Tibial artery (tissue), 4 donors: ENCODE measurements at regions not wholly inside any gene's neighbourhood (a gene's known extent, or its start where the extent isn't known, plus 50 kb on each side); places are given as distances from the start of the nearest gene placed in this dataset.

Source experiments
- DNase-seq, 2 donors: peaks; one replicate each; pipeline ENCODE4 v3.0.0-alpha.2; 2019
- H3K27ac ChIP-seq, 2 donors: fragments of 200-600 bp; sonication (generic) in 1 of 2; 1 replicate in 1 of 2; 2 replicates in 1 of 2; pipeline ENCODE4 v1.5.1; 2018 to 2019; ENCODE audit warnings: mild to moderate bottlenecking in 1 of 2
- H3K27me3 ChIP-seq, 2 donors: fragments of 200-600 bp; sonication (generic) in 1 of 2; one replicate each; pipeline versions ENCODE4 v1.5.1 to v1.6.0; 2016 to 2019
- H3K36me3 ChIP-seq, 3 donors: fragments of 200-600 bp; sonication (generic) in 2 of 3; one replicate each; pipeline ENCODE4 v1.5.1; 2016 to 2019; ENCODE audit warnings: mild to moderate bottlenecking in 2 of 3
- H3K4me1 ChIP-seq, 4 donors: fragments of 200-600 bp; sonication (generic) in 2 of 4; 1 replicate in 3 of 4; 2 replicates in 1 of 4; pipeline ENCODE4 v1.5.1; 2016 to 2019
- H3K4me3 ChIP-seq, 2 donors: fragments of 200-600 bp; sonication (generic) in 1 of 2; 1 replicate in 1 of 2; 2 replicates in 1 of 2; pipeline ENCODE4 v1.5.1; 2018 to 2019; ENCODE audit warnings: mild to moderate bottlenecking in 2 of 2
- H3K9me3 ChIP-seq, 3 donors: fragments of 200-600 bp; sonication (generic) in 1 of 3; one replicate each; pipeline ENCODE4 v1.5.1; 2016 to 2019
- intact Hi-C: fragments of 100-400 bp; cut with DNase I; formaldehyde crosslinking; loops from one replicate; pipeline ENCODE4 v1.15.0; 2023; ENCODE audit warnings: low total_unique reads
- TF ChIP-seq, protein P1 (sequence below), 2 experiments: fragments of 200-600 bp in 1 of 2; fragments of 450-650 bp in 1 of 2; IDR thresholded peaks; one replicate each; pipeline ENCODE4 v1.5.1; 2017 to 2019; ENCODE audit warnings: antibody characterized with exemption in 2 of 2, mild to moderate bottlenecking in 1 of 2, moderate library complexity in 1 of 2

DNA sequence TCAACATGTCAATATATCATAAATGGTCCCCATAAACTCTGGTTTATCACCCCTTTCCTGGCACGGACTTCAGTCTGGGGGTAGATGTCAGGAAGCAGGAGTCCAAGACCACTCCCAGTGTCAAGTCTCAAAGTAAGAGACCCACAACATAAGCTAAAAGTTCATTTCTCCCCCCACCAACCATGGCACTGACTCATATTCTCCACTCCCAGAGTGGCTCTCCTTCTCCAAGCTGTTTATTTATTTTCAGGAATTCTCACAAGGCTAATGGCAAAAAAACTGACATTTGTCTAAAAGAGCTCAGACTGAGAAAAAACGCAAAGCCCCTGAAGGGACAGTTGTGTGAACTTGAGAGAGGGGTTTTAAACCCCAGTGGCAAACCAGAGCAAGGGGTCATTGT, 217.0 kb downstream of the RAB28 start:
- intact Hi-C loops, result no loop called here
- H3K36me3 ChIP-seq, result no peaks in the 10 kb centered on the region
- H3K4me3 ChIP-seq, result no peak overlapping the region
- TF ChIP-seq, protein P1, sequence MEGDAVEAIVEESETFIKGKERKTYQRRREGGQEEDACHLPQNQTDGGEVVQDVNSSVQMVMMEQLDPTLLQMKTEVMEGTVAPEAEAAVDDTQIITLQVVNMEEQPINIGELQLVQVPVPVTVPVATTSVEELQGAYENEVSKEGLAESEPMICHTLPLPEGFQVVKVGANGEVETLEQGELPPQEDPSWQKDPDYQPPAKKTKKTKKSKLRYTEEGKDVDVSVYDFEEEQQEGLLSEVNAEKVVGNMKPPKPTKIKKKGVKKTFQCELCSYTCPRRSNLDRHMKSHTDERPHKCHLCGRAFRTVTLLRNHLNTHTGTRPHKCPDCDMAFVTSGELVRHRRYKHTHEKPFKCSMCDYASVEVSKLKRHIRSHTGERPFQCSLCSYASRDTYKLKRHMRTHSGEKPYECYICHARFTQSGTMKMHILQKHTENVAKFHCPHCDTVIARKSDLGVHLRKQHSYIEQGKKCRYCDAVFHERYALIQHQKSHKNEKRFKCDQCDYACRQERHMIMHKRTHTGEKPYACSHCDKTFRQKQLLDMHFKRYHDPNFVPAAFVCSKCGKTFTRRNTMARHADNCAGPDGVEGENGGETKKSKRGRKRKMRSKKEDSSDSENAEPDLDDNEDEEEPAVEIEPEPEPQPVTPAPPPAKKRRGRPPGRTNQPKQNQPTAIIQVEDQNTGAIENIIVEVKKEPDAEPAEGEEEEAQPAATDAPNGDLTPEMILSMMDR (IDR thresholded peaks at IDR 0.05), result no peak
- no peaks in the 10 kb centered on the region for H3K27me3 ChIP-seq
- peaks cover 0 to 11% (median 0%) of the 10 kb centered on the region in 3 donors for H3K9me3 ChIP-seq
- no peak overlapping the region for H3K27ac ChIP-seq
- no peaks in the 10 kb centered on the region for H3K4me1 ChIP-seq
- DNase-seq, result no peak

DNA sequence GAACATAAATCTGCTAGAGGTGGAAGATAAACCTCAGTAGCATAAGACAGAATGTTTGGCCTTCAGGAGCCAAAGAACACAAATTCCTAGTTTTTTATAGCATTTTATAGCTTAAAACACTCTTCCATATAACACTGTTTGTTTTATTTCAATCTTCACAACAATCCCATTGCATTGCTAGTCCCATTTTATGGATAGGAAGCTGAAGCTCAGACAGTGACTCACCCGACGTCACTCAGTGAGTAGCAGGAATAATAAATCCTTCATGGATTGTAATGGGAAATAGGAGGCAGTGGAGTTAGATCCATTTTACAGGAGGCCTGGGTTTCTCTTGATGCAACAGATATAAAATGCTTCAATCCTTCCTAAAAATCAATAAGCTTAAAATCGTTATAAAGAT, 217.5 kb downstream of the RAB28 start:
- no peaks in the 10 kb centered on the region for H3K27me3 ChIP-seq
- no peak overlapping the region for H3K27ac ChIP-seq
- intact Hi-C loops, result no loop called here
- no peak for DNase-seq
- H3K36me3 ChIP-seq, result no peaks in the 10 kb centered on the region
- H3K4me3 ChIP-seq, result no peak overlapping the region
- peaks cover 0 to 7% (median 0%) of the 10 kb centered on the region in 3 donors for H3K9me3 ChIP-seq
- TF ChIP-seq, protein P1 (IDR thresholded peaks at IDR 0.05), result no peak
- H3K4me1 ChIP-seq, result no peaks in the 10 kb centered on the region

DNA sequence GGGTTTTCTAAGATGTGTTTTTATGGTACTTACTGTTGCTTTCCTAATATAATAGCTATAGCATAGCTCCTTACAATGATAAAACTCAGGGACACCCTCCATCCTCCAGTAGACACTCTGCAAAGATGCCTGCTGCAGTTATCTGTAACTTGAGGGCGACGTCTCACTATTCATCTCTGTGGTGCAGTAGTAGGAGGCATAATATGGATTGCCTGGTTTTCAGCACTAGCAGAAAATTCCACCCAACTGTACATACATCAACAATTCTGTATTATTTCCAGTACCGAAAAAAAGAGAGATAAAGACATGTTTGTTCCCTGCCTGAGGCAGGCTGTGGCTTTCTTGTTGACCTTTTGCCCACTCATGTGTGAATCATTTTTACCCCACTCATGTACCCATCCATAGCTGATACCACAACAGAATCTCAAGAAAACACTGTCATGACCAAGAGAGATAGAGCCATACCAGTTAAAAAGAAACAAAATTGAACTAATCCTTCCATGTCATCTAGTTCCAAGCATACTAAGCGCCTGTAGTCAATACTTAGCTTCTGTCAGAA, 220.1 kb downstream of the RAB28 start:
- H3K27ac ChIP-seq, result no peak overlapping the region
- H3K4me3 ChIP-seq, result no peak overlapping the region
- intact Hi-C loops, result loop anchor here (5.0 kb wide), 1 partner anchor 1058 kb away; no protein-coding TSS in a partner anchor
- no peaks in the 10 kb centered on the region for H3K4me1 ChIP-seq
- TF ChIP-seq, protein P1 (IDR thresholded peaks at IDR 0.05), result no peak
- H3K27me3 ChIP-seq, result no peaks in the 10 kb centered on the region
- no peaks in the 10 kb centered on the region for H3K9me3 ChIP-seq
- no peaks in the 10 kb centered on the region for H3K36me3 ChIP-seq
- DNase-seq, result no peak

DNA sequence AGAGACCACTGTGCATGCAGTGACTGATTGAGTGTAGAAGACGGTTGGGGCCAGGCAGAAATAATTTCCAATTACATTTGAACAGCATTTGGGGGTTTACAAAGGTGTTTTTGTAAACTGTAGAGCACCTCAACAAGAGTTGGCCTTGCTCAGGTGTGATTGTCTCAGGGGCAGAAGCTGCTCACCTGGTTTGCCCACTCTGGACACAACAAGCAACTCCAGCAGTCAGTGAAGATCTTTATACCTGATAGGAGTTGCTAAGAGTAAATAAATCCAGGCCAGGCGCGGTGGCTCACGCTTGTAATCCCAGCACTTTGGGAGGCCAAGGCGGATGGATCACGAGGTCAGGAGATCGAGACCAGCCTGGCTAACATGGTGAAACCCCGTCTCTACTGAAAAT, 221.3 kb downstream of the RAB28 start:
- no peak for DNase-seq
- Histone ChIP-seq H3K4me1 (no peaks in the 10 kb centered on the region), H3K36me3 (no peaks in the 10 kb centered on the region), H3K27ac (no peak overlapping the region), H3K27me3 (no peaks in the 10 kb centered on the region), H3K9me3 (no peaks in the 10 kb centered on the region), H3K4me3 (no peak overlapping the region)
- intact Hi-C loops, result loop anchor here (5.0 kb wide), 1 partner anchor 1059 kb away; no protein-coding TSS in a partner anchor
- TF ChIP-seq, protein P1 (IDR thresholded peaks at IDR 0.05), result no peak

DNA sequence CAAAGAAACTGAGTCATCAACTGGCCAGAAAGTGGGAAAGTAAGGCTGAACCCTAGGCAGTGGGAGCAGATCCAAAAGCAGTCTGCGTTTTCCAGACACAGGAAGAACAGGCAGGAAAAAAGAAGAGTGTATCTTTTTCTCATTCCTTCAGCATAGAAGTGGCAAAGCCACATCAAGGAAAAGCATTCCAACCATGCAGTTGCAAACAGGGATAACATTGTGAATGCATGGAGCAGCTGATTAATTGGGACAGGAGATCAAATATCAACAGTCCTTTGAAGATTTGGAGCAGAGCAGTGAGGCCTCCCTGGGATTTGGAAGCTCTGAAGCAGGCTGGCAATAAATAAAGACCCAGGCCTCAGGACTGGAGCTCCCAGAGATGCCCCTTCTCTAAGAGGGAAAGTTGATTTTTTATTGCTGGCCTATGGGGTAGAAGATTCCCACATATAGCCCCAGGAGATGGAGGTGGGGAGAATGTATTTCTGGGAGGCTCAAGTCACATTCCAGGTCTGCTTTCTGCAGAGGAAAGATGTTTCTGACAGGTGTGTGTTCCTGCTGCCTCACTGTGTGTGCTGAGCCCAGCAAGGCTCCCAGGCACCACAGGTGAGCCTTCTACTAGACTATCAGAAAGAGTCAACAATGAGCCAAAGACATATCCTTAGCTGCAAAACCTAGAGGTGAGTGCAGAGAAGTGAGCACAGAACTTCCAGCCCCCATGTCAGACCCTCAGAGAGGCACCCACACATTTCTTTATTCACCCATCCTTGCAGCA, 222.5 kb downstream of the RAB28 start:
- DNase-seq, result no peak
- intact Hi-C loops, result loop anchor here (5.0 kb wide), 1 partner anchor 1061 kb away; no protein-coding TSS in a partner anchor
- no peak overlapping the region for H3K4me3 ChIP-seq
- TF ChIP-seq, protein P1 (IDR thresholded peaks at IDR 0.05), result no peak
- H3K27me3 ChIP-seq, result no peaks in the 10 kb centered on the region
- no peak overlapping the region for H3K27ac ChIP-seq
- H3K4me1 ChIP-seq, result no peaks in the 10 kb centered on the region
- no peaks in the 10 kb centered on the region for H3K36me3 ChIP-seq
- H3K9me3 ChIP-seq, result no peaks in the 10 kb centered on the region
